TTC549 (cell line): ENCODE measurements at regions not wholly inside any gene's neighbourhood (a gene's known extent, or its start where the extent isn't known, plus 50 kb on each side); places are given as distances from the start of the nearest gene placed in this dataset.

Experiments used
- FAIRE-seq: peaks from 2 replicates; lab custom pipeline; 2012; peaks lifted over from hg19 to GRCh38; lab: Jason Lieb, UNC

- FAIRE-seq: no peak
These were observed 66.4 kb upstream of the DUSP22 start for GRCh38 chr6:225907-226306.

- FAIRE-seq: no peak
These were observed 65.7 kb upstream of the DUSP22 start for GRCh38 chr6:226516-227073.

- no peak for FAIRE-seq
These were observed 65.1 kb upstream of the DUSP22 start for GRCh38 chr6:227074-227782.

GRCh38 chr6:227812-228338 lies 64.4 kb upstream of the DUSP22 start:
- no peak for FAIRE-seq

GRCh38 chr6:228881-229651 lies 63.2 kb upstream of the DUSP22 start:
- no peak for FAIRE-seq

GRCh38 chr6:231779-232178 lies 60.5 kb upstream of the DUSP22 start:
- no peak for FAIRE-seq

GRCh38 chr6:232982-233640 lies 59.2 kb upstream of the DUSP22 start:
- no peak for FAIRE-seq

- FAIRE-seq: no peak
These were observed 57.4 kb upstream of the DUSP22 start for GRCh38 chr6:234706-235372.

GRCh38 chr6:235763-236360 lies 56.4 kb upstream of the DUSP22 start:
- no peak for FAIRE-seq

GRCh38 chr6:236519-236918 lies 55.8 kb upstream of the DUSP22 start:
- FAIRE-seq: no peak

GRCh38 chr6:240151-240550 lies 52.1 kb upstream of the DUSP22 start:
- FAIRE-seq: no peak

GRCh38 chr6:241336-241865 lies 50.9 kb upstream of the DUSP22 start:
- FAIRE-seq: no peak
